Tongue (tissue), 1 donor: ENCODE measurements at regions not wholly inside any gene's neighbourhood (a gene's known extent, or its start where the extent isn't known, plus 50 kb on each side); places are given as distances from the start of the nearest gene placed in this dataset.
"Not testable (repeated sequence)": the region's sequence is repeated elsewhere in the genome, so short reads cannot be mapped to it uniquely, and the experiment has no call there.

Experiments used
- DNase-seq: peaks from one replicate; pipeline ENCODE4 v3.0.0-alpha.2; 2015

- no peak for DNase-seq
Observed at GRCh38 chr14:22249770-22250169, 339.3 kb downstream of the DAD1 start.

DNA sequence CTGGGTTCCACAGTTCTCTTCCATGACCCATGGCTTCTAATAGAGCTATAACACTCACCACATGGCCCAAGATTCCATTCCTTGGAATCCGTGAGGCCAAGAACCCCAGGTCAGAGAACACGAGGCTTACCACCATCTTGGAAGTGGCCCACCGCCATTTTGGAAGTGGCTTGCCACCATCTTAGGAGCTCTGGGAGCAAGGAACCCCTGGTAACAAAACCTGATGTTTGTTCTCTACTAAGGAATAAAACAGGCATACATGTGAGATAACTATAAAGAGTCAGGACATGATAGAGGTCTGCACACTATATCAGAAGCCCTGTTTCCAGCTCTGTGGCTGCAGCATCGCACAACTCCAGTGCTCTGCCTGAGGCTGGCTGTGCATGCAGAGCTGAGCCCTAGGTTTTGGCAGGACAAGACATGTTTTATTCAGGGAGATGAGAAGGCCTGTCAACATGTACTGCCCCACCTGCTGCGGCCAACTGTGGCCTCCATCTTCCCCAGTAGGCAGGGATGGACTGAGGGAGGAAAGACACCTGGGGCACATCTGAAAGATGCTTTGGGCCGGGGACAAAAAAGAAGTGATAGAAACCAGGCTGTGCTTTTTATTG, 344.9 kb downstream of the DAD1 start:
- DNase-seq = no peak

DNA sequence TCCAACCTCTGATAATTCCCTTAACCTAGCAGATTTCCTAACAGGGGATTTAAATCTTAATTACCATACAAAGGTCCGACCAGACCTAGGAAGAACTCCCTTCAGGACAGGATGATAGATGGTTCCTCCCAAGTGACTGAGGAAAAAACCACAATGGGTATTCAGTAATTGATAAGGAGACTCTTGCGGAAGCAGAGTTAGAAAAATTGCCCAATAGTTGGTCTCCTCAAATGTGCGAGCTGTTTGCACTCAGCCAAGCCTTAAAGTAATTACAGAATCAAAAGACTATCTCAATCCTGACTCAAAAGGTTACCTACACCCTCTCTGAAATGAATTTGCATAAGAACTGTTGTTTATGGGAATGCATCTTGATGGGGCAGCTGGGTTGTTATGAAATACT, 350.7 kb downstream of the DAD1 start:
- not testable (repeated sequence) for DNase-seq

DNA sequence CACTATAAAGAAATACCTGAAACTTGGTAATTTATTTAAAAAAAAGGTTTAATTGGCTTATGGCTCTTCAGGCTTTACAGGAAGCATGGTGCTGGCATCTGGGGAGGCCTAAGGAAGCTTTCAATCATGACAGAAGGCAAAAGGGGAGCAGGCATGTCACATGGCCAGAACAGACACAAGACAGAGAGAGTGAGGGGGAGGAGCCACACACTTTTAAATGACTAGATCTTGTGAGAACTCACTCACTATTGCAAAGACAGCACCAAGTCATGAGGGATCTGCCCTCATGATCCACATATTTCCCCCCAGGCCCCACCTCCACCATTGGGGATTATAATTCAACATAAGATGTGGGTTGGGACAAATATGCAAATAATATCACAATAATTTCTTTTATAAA, 355.6 kb downstream of the DAD1 start:
- DNase-seq = no peak

- no peak for DNase-seq
Observed at GRCh38 chr14:22232933-22233332, 356.1 kb downstream of the DAD1 start.

DNA sequence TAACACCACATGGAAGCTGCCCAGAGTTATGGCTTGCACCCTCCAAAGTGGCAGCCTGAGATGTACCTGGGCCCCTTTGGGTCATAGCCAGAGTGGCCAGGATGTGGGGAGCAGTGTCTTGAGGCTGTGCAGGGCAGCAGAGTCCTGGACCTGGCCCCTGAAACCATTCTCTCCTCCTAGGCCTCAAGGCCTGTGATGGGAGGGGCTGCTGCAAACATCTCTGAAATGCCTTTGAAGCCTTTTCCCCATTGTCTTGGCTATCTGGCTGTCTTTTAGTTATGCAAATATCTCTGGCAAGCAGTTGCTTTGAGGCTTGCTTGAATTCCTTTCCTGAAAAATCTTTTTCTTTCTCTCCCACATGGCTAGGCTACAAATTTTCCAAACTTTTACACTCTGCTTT, 356.5 kb downstream of the DAD1 start:
- no peak for DNase-seq

GRCh38 chr14:22231018-22231417, 358.0 kb downstream of the DAD1 start:
- no peak for DNase-seq

GRCh38 chr14:22230517-22230916, 358.5 kb downstream of the DAD1 start:
- DNase-seq = no peak

DNA sequence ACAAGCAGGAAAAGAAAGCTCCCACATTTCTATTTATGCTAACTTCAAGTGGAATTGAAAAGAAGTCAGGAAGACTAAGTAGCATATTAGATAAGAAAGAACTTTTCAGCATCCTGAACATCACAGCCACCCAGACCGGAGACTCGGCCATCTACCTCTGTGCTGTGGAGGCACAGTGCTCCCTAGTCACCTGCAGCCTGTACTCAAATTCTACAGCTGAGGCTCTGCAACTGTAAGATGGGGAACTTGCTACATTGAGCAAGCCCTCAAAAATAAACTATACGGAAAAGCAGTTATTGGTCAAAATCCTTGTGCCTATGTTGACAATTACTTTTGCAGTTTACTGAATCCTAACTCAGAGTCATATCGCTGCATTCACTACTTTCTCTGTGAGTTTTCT, 361.9 kb downstream of the DAD1 start:
- no peak for DNase-seq

DNA sequence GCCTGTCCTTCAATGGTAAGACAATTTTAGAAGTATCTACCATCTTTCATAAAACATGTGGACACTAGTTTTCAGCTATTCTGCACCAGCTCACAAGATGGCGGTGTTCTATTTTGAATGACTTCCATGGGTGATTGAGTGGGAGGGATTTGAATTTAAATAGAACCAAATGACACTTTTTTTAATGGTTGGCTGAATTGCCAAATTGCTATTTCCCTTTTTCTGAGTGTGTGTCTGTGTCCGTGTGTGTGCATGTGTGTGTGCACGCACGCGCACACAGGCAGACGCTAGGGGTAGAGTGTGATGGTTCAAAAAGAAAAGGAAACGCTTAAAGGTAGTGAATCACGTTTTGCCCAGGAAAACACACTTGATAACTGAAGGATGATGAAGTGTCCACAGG, 362.6 kb downstream of the DAD1 start:
- no peak for DNase-seq

- no peak for DNase-seq
Observed at GRCh38 chr14:22225516-22226140, 363.4 kb downstream of the DAD1 start.

DNA sequence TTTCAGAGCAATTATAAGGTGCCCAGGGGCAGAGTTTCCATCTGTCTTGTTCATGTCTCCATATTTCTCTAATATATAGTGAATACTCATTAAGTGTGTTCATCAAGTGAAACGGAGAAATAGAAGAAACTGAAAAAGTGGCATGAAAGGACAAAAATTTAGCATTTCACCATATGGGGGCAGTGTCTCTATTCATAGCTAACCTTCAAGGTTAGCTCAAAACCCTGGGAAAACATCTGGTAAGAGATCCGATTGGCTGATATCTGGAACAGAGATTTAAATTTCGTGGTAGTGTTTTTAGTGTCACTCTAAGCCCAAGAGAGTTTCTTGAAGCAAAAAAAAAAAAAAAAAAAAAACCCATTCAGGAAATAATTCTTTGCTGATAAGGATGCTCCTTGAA, 367.5 kb downstream of the DAD1 start:
- peak; percentile 2 for DNase-seq

DNA sequence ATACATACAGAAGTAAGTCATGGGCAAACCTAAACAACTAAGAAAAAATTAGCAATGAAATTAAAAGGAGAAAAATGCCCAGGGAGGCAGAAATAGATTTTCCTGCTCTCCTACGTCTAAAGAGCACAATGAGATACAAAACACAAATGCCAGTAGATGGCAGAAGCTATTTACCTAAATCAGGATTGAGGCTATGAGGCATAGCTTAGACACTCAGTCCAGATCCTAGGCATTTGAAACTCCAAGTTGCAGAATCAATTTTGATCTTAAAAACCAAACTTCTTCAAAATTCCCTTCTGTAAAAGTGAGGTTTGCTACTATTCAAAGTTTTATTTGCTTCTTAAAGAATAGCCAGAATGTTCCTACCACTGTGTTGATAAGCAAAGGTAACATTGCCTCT, 368.6 kb downstream of the DAD1 start:
- DNase-seq = peak; percentile 3

- DNase-seq = no peak
Observed at GRCh38 chr14:22218728-22219127, 370.3 kb downstream of the DAD1 start.

DNA sequence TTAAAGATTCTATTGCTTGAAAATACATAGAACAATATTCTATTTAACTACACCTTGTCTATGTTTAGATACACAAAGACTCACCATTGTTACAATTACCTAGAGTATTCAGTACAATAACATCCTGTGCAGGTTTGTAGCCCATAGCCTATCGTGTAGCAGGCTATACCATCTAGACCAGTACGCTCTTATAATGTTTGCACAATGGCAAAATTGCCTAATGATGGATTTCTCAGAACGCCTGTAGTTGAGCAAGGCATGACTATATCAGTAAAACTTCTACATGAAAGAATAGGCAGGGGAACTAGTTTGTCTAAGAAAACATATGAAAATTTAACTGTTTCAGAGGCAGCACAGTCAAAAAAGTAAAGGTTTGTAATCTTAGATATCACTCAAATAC, 375.9 kb downstream of the DAD1 start:
- DNase-seq = no peak

- DNase-seq = peak; percentile 5
Observed at GRCh38 chr14:22210906-22211305, 378.1 kb downstream of the DAD1 start.

DNA sequence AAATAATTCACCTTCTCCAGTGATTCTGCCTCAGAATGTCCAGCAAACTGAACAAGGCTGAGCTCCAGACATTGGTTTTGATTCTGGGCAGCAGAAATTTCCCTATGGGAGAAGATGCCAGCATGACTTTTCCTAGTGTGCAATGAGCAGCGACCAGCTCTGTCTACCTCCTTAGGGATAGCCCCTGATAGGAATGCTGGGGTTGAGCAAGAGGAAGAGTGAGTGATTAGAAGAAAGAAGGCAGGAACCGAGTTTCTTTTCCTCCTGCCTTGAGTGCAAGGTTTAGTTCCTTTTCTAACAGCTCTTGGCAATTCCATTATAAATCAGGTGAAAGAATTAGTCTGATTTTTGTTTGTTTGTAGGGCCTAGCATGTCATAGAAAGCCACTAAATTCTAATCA, 379.0 kb downstream of the DAD1 start:
- no peak for DNase-seq

DNA sequence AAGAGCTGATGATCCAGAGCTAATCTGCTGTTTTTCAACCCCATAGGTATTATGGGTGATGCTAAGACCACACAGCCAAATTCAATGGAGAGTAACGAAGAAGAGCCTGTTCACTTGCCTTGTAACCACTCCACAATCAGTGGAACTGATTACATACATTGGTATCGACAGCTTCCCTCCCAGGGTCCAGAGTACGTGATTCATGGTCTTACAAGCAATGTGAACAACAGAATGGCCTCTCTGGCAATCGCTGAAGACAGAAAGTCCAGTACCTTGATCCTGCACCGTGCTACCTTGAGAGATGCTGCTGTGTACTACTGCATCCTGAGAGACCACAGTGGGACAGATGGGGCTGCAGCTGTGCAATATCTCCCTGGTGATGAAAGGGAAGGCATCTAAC, 386.0 kb downstream of the DAD1 start:
- DNase-seq = no peak

- DNase-seq = no peak
Observed at GRCh38 chr14:22202313-22202712, 386.7 kb downstream of the DAD1 start.

DNA sequence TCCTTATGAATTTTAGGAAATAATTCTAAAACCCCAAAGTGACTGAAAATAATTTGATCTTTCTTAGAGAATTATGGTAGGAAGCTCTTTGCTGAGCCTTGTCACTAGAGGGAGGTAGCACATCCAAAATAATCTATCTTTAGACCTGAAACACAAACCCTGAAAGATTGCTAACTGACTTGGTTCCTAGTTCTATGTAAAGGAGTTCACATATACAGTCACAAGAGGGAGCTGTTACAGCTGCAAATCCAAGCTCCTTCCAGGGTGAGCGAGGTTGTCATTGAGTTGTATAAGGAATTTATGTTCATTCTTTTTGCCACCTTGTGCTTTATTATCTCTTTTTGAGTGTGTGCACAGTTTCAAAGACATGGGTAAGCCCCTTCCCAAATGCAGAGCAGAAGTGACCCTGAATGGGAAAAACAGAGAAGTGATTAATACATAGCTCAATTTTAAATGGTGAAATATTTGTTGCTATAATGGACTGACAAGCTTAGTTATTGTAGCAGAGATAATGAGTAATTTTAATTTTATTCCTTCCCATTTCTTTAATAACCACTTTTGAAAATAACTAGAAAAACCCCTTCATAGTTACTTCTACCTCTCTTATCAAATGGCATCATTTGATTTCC, 387.9 kb downstream of the DAD1 start:
- DNase-seq = peak; percentile 18

DNA sequence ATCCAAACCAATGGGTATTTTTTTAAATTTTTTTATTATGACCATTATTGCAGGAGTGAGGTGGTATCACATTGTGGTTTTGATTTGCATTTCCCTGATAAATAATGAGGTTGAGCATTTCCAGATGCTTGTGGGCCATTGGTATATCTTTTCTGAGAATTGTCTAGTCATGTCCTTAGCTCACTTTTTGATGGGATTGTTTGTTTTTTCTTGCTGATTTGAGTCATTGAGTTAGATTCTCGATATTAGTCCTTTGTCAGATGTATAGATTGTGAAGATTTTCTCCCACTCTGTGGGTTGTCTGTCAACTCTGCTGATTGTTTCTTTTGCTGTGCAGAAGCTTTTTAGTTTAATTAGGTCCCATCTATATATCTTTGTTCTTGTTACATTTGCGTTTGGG, 388.9 kb downstream of the DAD1 start:
- DNase-seq = not testable (repeated sequence)

DNA sequence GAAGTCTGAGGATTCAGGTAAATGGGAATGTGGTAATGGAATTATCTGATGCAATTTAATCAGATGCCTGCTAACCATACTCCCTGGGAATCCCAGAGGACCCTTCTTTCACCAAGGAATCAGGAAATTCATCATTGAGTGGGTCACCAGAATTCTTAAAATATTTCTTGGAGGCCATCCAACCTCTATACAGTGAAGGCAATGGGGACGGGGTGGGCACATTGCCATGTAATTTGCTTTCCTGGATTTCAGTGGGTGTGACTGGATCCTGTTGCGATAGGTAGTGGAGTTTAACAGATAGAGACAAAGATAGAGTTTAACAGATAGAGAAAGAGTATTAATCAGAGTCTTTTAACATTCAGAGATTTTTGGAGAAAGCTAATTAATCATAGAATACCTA, 394.4 kb downstream of the DAD1 start:
- DNase-seq = no peak

- no peak for DNase-seq
Observed at GRCh38 chr14:22190411-22191191, 398.4 kb downstream of the DAD1 start.
